Aorta (tissue), 5 donors: ENCODE measurements at regions not wholly inside any gene's neighbourhood (a gene's known extent, or its start where the extent isn't known, plus 50 kb on each side); places are given as distances from the start of the nearest gene placed in this dataset.
A peak's percentile ranks its signal among the peaks of the same experiment; 100 is the strongest.

Source experiments
- ATAC-seq: fragments of 200-7000 bp; cut with Tn5 transposase; one replicate; pipeline ENCODE4 v1.9.1; 2022; ENCODE audit warnings: moderate library complexity; ENCODE audit not compliant: low FRiP score
- DNase-seq, 2 donors: peaks; one replicate each; pipeline ENCODE4 v3.0.0-alpha.2; 2020
- H3K27ac ChIP-seq, 2 donors: one replicate each; pipeline ENCODE4 v1.5.1; 2013; ENCODE audit warnings: low read length in 2 of 2, mild to moderate bottlenecking in 2 of 2, moderate library complexity in 2 of 2, control low read depth in 1 of 2, inconsistent platforms in 1 of 2, low read depth in 1 of 2
- H3K27me3 ChIP-seq, 2 donors: one replicate each; pipeline ENCODE4 v1.6.1; 2013; ENCODE audit warnings: control low read depth in 1 of 2, low read length in 1 of 2, mild to moderate bottlenecking in 1 of 2, moderate library complexity in 1 of 2; ENCODE audit not compliant: insufficient read depth in 2 of 2, control insufficient read depth in 1 of 2
- H3K36me3 ChIP-seq, 2 donors: one replicate each; pipeline ENCODE4 v1.6.1; 2013; ENCODE audit warnings: control low read depth in 1 of 2, low read length in 1 of 2, mild to moderate bottlenecking in 1 of 2; ENCODE audit not compliant: insufficient read depth in 2 of 2, control insufficient read depth in 1 of 2
- H3K4me1 ChIP-seq, 2 donors: one replicate each; pipeline ENCODE4 v1.6.1; 2013; ENCODE audit warnings: low read length in 2 of 2, control low read depth in 1 of 2, mild to moderate bottlenecking in 1 of 2, moderate library complexity in 1 of 2; ENCODE audit not compliant: insufficient read depth in 2 of 2, control insufficient read depth in 1 of 2
- H3K4me3 ChIP-seq, 2 donors: one replicate each; pipeline ENCODE4 v1.5.1; 2013; ENCODE audit warnings: low read length in 2 of 2, control low read depth in 1 of 2, mild to moderate bottlenecking in 1 of 2
- H3K9me3 ChIP-seq: one replicate; pipeline ENCODE4 v1.6.1; 2013; ENCODE audit warnings: mild to moderate bottlenecking, low read length; ENCODE audit not compliant: control insufficient read depth
- WGBS, 2 donors: extraction: QIAGEN DNeasy Blood & Tissue Kit; methylation state at CpG; one replicate each; pipeline ENCODE4 v1.1.7; 2013; 5-methylcytosine and 5-hydroxymethylcytosine counted together
- intact Hi-C, 2 donors: fragments of 100-400 bp; cut with DNase I; formaldehyde crosslinking; loops; one replicate each; pipeline versions ENCODE4 v1.14.2 to v1.15.0; 2022
- donor health status: healthy with polysubstance abuse.
- donor health status: Bipolar disorder and iron deficiency.
- donor health status: DM: no; HTN: no; CAD: no.
- donor health status: DM: no; HTN: no; CAD: no.
- donor health status: DM: yes; HTN: yes; CAD: no.

DNA sequence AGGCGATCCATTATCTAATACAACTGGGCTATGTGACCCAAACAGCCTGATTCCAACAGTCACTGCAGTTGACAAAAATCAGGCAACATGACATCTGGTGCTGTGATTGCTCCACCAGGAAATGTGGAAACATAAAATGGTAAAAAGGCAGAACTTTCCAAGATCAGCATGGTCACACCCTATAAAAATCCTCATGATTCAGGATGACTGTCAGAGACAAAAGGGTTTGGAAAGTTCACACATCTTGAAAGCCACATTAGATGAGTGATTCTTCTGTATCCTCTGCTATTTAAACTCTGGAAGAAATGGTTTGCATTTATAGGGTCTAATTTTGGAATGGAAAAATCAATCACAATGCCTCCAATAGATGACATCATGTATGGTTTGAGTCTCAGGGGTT, 662.6 kb upstream of the IGFBP3 start:
- intact Hi-C loops = no loop called here
- Histone ChIP-seq H3K4me3 (no peak overlapping the region), H3K4me1 (no peaks in the 10 kb centered on the region), H3K9me3 (no peaks in the 10 kb centered on the region), H3K27ac (no peak overlapping the region), H3K27me3 (no peaks in the 10 kb centered on the region), H3K36me3 (no peaks in the 10 kb centered on the region)
- 82 to 89% methylated on average over 1 of the region's 1 CpG for WGBS, 2 donors
- DNase-seq = no peak
- no peak for ATAC-seq

DNA sequence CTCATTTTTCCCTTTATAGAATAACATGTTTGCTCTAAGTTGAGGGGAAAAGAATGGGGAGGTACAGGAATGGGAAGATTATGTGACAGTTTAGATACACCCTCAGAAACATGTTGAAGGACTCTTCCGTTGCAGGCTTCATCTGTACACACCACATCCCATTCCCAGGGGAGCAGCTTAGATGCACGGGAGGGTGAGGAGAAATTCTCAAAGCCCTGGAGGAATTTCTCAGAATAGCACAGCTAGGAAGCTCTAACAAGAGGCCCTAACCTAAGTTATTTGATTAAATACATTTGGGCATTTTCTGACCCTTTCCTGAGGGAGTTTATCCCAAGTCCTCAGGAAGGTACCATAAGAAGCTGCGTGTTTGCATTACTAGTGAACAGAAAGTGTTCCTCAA, 660.2 kb upstream of the IGFBP3 start:
- Histone ChIP-seq H3K4me3 (no peak overlapping the region), H3K27me3 (no peaks in the 10 kb centered on the region), H3K4me1 (no peaks in the 10 kb centered on the region), H3K9me3 (peaks cover 1% of the 10 kb centered on the region), H3K36me3 (no peaks in the 10 kb centered on the region), H3K27ac (no peak overlapping the region)
- intact Hi-C loops = no loop called here
- no peak for DNase-seq
- no peak for ATAC-seq
- WGBS, 2 donors = 60 to 73% methylated on average over 3 of the region's 3 CpGs

DNA sequence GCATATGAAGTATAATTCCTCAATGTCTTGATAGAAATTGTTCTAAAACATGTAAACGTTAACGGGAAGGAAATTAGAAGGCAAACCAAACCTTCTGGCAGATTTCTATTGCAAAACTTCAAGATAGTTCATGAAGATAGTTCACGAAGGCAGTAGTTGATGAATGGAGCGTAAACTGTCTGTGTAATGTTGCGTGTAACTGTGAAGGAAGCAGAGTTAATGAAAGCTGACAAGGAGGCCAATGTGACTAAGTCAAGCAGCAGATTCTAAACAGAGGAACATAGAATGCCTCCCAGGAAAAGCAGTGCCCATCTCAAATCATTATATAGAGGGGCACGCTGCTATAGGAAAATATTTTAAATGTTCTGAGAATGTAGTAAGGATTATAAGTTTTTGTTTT, 659.7 kb upstream of the IGFBP3 start:
- H3K27me3 ChIP-seq = no peaks in the 10 kb centered on the region
- H3K4me3 ChIP-seq = no peak overlapping the region
- H3K4me1 ChIP-seq = no peaks in the 10 kb centered on the region
- no peak for ATAC-seq
- H3K36me3 ChIP-seq = no peaks in the 10 kb centered on the region
- H3K27ac ChIP-seq = no peak overlapping the region
- intact Hi-C loops = no loop called here
- H3K9me3 ChIP-seq = peaks cover 1% of the 10 kb centered on the region
- WGBS, 2 donors = 55 to 73% methylated on average over 6 of the region's 6 CpGs
- DNase-seq = no peak

DNA sequence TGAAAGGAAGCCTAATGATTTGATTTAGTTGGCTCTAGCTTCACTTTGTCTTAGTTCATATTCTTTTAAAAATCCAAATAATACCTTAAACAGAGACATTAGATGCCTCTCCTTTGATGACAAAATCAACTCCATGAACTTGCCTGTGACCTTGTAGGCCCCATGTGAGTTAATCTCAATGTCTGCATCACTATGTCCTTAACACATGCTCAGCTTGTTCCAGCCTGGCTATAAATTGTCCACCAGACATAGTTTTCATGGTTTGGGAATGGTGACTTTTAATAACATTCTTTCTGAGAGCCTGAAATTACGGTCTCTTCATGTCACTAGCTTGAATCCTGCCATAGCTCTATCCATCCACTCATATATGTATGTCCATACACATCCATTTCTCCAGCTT, 656.3 kb upstream of the IGFBP3 start:
- Histone ChIP-seq H3K4me1 (no peaks in the 10 kb centered on the region), H3K27ac (no peak overlapping the region), H3K9me3 (peaks cover 1% of the 10 kb centered on the region), H3K36me3 (no peaks in the 10 kb centered on the region), H3K27me3 (no peaks in the 10 kb centered on the region), H3K4me3 (no peak overlapping the region)
- WGBS, 2 donors = 67 to 79% methylated on average over 1 of the region's 1 CpG
- ATAC-seq = no peak
- no peak for DNase-seq
- intact Hi-C loops = no loop called here

DNA sequence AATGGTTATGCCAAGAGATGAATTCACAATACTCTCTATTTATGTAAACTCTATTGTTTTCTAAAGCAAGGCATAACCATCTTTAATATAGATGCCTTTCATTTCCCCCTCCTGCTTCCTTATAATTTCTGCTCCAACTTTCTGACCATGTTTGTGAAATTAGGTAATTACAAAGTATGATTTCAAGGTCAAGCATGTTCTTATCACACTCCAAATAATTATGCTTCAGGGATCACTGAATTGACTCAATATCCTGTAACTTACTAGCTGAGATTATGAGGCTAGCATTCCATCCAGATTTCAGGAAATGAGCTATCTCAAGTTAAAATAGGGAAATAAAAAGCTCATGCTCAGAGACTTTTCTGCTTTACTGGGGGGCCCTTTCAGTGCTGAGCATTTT, 655.9 kb upstream of the IGFBP3 start:
- intact Hi-C loops = no loop called here
- peaks cover 1% of the 10 kb centered on the region for H3K9me3 ChIP-seq
- ATAC-seq (no peak), DNase-seq (no peak)
- no peaks in the 10 kb centered on the region for H3K36me3 ChIP-seq
- no peaks in the 10 kb centered on the region for H3K4me1 ChIP-seq
- no peak overlapping the region for H3K27ac ChIP-seq
- no peak overlapping the region for H3K4me3 ChIP-seq
- H3K27me3 ChIP-seq = no peaks in the 10 kb centered on the region

DNA sequence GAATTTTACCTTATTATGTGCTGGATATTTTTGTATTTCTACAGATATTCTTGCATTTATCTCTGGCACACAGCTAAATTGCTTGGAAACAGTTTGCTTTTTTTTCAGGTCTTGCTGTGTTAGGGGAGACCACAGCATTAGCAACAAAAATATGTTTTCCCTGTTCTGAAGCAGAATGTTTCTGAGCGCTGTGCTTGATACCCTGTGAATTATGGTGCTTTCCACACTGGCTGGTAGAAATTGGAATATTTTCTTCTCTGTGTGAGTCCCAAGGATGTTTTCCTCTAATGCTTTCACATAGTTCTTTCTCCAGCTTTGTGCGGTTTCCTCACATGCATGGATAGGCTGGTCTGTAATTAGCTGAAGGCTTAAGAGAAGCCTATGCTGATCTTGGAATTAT, 651.6 kb upstream of the IGFBP3 start:
- no peaks in the 10 kb centered on the region for H3K9me3 ChIP-seq
- 26 to 39% methylated on average over 2 of the region's 2 CpGs for WGBS, 2 donors
- no peak overlapping the region for H3K4me3 ChIP-seq
- DNase-seq = no peak
- H3K27me3 ChIP-seq = no peaks in the 10 kb centered on the region
- H3K36me3 ChIP-seq = no peaks in the 10 kb centered on the region
- H3K4me1 ChIP-seq = no peaks in the 10 kb centered on the region
- no peak overlapping the region for H3K27ac ChIP-seq
- intact Hi-C loops = no loop called here
- ATAC-seq = no peak

DNA sequence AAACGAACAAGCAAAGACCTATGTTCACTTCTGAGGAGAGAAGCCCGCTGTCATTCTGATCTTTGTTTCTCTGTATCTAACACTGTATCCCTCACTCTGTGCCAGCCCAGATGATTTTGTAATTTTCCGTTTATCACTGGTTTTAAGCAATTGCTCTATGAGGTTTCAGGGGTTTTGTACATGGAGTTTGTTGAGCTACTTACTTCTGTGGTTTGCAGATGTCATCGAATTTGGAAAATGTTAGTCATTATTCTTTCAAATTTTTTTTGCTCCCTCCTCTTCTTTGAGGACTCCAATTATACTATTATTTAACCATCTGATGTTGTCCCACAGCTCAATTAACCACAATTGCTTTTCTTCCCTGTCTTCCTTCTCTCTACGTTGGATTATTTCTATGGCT, 650.9 kb upstream of the IGFBP3 start:
- no peaks in the 10 kb centered on the region for H3K36me3 ChIP-seq
- H3K4me1 ChIP-seq = no peaks in the 10 kb centered on the region
- H3K4me3 ChIP-seq = no peak overlapping the region
- WGBS, 2 donors = 93 to 95% methylated on average over 5 of the region's 5 CpGs
- H3K27me3 ChIP-seq = no peaks in the 10 kb centered on the region
- no peak for ATAC-seq
- H3K27ac ChIP-seq = no peak overlapping the region
- no peak for DNase-seq
- intact Hi-C loops = no loop called here
- no peaks in the 10 kb centered on the region for H3K9me3 ChIP-seq

DNA sequence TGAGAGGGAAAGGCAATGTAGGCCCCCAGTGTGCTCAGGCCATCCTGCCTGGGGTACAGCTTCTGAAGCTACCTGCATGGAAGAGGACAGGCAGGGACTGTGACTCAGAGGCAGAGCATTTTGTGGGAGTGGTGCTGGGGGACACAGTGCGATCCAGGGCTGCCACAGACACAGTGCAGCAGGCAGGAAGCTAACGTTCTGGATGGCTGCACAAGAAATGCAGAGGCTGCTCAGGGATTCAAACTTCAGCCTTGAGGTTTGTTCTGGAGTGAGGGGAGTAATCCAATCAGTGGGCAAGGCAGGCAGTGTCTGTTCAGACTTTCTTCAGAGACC, 648.0 kb upstream of the IGFBP3 start:
- no peak overlapping the region for H3K4me3 ChIP-seq
- ATAC-seq (no peak), DNase-seq (no peak)
- 44 to 80% methylated on average over 2 of the region's 2 CpGs for WGBS, 2 donors
- H3K27ac ChIP-seq = no peak overlapping the region
- H3K9me3 ChIP-seq = no peaks in the 10 kb centered on the region
- intact Hi-C loops = no loop called here
- no peaks in the 10 kb centered on the region for H3K4me1 ChIP-seq
- no peaks in the 10 kb centered on the region for H3K36me3 ChIP-seq
- no peaks in the 10 kb centered on the region for H3K27me3 ChIP-seq

DNA sequence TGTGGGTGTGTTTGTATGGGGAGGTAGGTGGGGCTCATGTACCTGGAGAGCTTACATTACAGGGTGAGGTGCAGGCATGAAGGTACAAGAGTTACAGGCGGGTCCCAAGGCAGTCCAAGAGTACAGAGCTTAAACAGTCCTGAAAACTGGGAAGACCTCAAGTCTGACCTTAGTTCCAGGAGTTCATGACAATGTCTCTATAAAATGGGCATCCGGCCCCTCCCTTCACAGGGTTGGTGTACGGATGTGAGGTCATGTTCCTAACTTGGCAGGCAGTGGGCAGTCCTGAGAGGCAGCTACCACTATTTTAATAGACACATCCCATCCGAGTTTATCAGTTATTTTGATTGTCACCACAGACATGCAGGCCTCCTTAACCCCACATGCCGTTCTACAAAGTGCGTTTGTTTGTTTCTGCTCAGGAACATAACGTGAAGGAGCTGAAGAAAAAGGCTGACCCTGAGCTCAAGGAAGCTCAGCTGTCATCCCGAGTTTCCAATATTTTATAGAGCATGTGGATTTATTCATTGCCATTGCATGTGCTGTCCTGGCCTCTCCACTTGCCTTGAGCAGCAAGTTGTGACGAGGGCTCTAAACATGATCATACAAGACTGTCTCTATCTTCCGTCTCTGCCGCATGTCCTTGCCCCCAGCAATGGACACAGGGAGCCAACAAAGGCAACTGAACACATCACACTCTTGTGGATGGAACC, 647.5 kb upstream of the IGFBP3 start:
- Histone ChIP-seq H3K4me1 (no peaks in the 10 kb centered on the region), H3K27ac (no peak overlapping the region), H3K36me3 (no peaks in the 10 kb centered on the region), H3K27me3 (no peaks in the 10 kb centered on the region), H3K9me3 (no peaks in the 10 kb centered on the region), H3K4me3 (no peak overlapping the region)
- whole genome bisulfite sequencing, 2 donors = 79 to 86% methylated on average over 11 of the region's 11 CpGs
- no peak for DNase-seq
- peak; percentile 36 for ATAC-seq
- intact Hi-C loops = no loop called here
